ENCODE measurements at regions not wholly inside any gene's neighbourhood (a gene's known extent, or its start where the extent isn't known, plus 50 kb on each side); places are given as distances from the start of the nearest gene placed in this dataset.

DNA sequence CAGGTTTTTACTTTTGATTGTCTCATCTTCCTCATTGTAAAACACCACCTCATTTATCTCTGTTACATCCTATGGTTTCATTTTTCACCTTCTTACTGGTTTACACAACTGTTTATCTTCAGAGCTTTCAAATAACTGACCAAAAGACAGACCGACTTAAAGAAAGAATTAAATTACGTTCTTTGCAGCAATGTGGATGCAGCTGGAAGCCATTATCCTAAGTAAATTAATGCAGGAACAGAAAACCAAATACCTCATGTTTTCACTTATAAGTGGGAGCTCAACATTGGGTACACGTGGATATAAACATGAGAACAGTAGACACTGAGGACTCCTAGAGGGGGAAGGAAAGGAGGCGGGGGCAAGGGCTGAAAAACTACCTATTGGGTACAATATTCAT lies 729.0 kb upstream of the USP15 start:
- TF ChIP-seq POLR2A (IDR thresholded peaks at IDR 0.05) = no peak
- TF ChIP-seq, protein P1, sequence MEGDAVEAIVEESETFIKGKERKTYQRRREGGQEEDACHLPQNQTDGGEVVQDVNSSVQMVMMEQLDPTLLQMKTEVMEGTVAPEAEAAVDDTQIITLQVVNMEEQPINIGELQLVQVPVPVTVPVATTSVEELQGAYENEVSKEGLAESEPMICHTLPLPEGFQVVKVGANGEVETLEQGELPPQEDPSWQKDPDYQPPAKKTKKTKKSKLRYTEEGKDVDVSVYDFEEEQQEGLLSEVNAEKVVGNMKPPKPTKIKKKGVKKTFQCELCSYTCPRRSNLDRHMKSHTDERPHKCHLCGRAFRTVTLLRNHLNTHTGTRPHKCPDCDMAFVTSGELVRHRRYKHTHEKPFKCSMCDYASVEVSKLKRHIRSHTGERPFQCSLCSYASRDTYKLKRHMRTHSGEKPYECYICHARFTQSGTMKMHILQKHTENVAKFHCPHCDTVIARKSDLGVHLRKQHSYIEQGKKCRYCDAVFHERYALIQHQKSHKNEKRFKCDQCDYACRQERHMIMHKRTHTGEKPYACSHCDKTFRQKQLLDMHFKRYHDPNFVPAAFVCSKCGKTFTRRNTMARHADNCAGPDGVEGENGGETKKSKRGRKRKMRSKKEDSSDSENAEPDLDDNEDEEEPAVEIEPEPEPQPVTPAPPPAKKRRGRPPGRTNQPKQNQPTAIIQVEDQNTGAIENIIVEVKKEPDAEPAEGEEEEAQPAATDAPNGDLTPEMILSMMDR (IDR thresholded peaks at IDR 0.05) = no peak
